ENCODE measurements at regions not wholly inside any gene's neighbourhood (a gene's known extent, or its start where the extent isn't known, plus 50 kb on each side); places are given as distances from the start of the nearest gene placed in this dataset.
"Not testable (repeated sequence)": the region's sequence is repeated elsewhere in the genome, so short reads cannot be mapped to it uniquely, and the experiment has no call there.

DNA sequence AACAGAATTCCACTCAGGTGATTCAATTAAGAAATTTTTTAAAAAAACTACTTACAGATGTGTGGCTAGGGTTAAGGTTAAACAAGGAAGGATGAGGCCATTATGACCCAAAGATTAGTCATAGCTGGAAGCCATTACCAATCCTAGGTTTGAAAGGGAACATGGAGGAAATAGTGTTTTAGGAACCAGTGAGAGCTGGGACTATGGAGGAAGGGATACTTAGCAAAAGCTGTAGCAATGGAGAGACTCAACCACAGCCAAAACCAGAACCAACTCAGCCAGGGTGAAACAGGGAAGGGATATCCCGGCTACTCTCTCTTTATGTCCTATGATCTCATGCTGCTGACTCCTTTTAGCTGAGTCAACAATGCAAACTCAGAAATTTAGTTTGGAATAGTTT is 148.6 kb upstream of the CNKSR2 start:
- Histone ChIP-seq H3K36me3 (ENCODE audit: control insufficient read depth, insufficient read depth, low read length) (no peaks in the 10 kb centered on the region), H2AK5ac (ENCODE audit: low read length) (no peak overlapping the region), H3K4me2 (ENCODE audit: low read length) (no peak overlapping the region), H3K4me1 (ENCODE audit: control insufficient read depth, low read depth, low read length) (no peaks in the 10 kb centered on the region), H2BK15ac (replicated peaks; ENCODE audit: low read depth) (no peak overlapping the region), H3K27ac (ENCODE audit: low read depth, low read length) (no peak overlapping the region), H3K23ac (ENCODE audit: low read length) (no peak overlapping the region), H3K79me1 (ENCODE audit: low read length) (no peaks in the 10 kb centered on the region), H3K79me2 (ENCODE audit: control insufficient read depth, insufficient read depth, low read length) (no peaks in the 10 kb centered on the region), H3K4ac (ENCODE audit: low read depth, low read length) (no peak overlapping the region), H3K56ac (ENCODE audit: low read length) (no peak overlapping the region), H4K8ac (ENCODE audit: low read depth, low read length) (no peak overlapping the region), H3K18ac (ENCODE audit: low read length) (no peak overlapping the region), H3K9ac (ENCODE audit: low read length) (no peak overlapping the region), H4K5ac (ENCODE audit: low read length) (no peak overlapping the region), H3K27me3 (ENCODE audit: insufficient read depth, low read length, poor library complexity) (no peaks in the 10 kb centered on the region), H2BK120ac (ENCODE audit: low read depth, low read length) (no peak overlapping the region), H2BK5ac (ENCODE audit: low read length) (no peak overlapping the region), H3K4me3 (ENCODE audit: low read length) (no peak overlapping the region)
- whole genome bisulfite sequencing (ENCODE audit: extremely low coverage, insufficient coverage, low lambda C conversion rate): no CpG with 5 or more reads among the region's 1 CpG
- no peak for DNase-seq

DNA sequence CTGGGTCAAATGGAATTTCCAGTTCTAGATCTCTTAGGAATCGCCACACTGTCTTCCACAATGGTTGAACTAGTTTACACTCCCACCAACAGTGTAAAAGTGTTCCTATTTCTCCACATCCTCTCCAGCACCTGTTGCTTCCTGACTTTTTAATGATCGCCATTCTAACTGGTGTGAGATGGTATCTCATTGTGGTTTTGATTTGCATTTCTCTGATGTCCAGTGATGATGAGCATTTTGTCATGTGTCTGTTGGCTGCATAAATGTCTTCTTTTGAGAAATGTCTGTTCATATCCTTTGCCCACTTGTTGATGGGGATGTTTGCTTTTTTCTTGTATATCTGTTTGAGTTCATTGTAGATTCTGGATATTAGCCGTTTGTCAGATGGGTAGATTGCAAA is 145.2 kb upstream of the CNKSR2 start:
- not testable (repeated sequence) for H2AK5ac ChIP-seq (ENCODE audit: low read length); H2BK5ac ChIP-seq (ENCODE audit: low read length); H3K36me3 ChIP-seq (ENCODE audit: control insufficient read depth, insufficient read depth, low read length); H3K4ac ChIP-seq (ENCODE audit: low read depth, low read length); H3K27me3 ChIP-seq (ENCODE audit: insufficient read depth, low read length, poor library complexity); H3K56ac ChIP-seq (ENCODE audit: low read length); DNase-seq; H4K5ac ChIP-seq (ENCODE audit: low read length); H3K4me1 ChIP-seq (ENCODE audit: control insufficient read depth, low read depth, low read length); H2BK15ac ChIP-seq (replicated peaks; ENCODE audit: low read depth); H2BK120ac ChIP-seq (ENCODE audit: low read depth, low read length); H4K8ac ChIP-seq (ENCODE audit: low read depth, low read length); H3K18ac ChIP-seq (ENCODE audit: low read length); H3K79me1 ChIP-seq (ENCODE audit: low read length); H3K4me3 ChIP-seq (ENCODE audit: low read length); H3K4me2 ChIP-seq (ENCODE audit: low read length); H3K79me2 ChIP-seq (ENCODE audit: control insufficient read depth, insufficient read depth, low read length); H3K27ac ChIP-seq (ENCODE audit: low read depth, low read length); H3K23ac ChIP-seq (ENCODE audit: low read length); H3K9ac ChIP-seq (ENCODE audit: low read length)
- WGBS (ENCODE audit: extremely low coverage, insufficient coverage, low lambda C conversion rate): no CpG with 5 or more reads among the region's 3 CpGs

DNA sequence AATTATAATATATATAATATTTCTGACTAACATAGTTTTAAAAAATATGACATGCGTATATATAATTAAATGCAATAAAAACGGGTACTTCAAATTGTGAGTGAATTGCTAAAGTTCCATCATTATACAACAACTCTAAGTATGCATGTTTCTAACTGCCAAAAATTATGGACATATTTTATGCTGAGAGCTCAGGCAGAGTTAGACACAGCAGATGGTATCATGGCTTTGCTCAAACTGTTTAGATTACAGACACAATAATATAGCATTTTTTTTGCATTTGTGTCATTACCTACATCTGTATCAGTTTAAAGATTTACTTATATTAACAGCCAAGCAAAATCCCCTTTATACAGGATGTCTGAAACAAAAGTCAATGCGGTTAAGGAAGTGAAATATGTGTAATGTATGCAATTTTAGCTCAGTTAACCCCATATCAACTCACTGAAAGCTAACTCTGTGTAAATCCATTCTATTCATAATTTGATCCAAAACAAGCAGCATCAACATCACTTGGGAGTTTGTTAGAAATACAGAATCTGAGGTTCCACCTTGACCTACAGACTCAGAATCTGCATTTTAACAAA is 119.1 kb upstream of the CNKSR2 start:
- Histone ChIP-seq H3K36me3 (ENCODE audit: control insufficient read depth, insufficient read depth, low read length) (no peaks in the 10 kb centered on the region), H3K23ac (ENCODE audit: low read length) (no peak overlapping the region), H3K4me1 (ENCODE audit: control insufficient read depth, low read depth, low read length) (no peaks in the 10 kb centered on the region), H2AK5ac (ENCODE audit: low read length) (no peak overlapping the region), H2BK120ac (ENCODE audit: low read depth, low read length) (no peak overlapping the region), H3K27ac (ENCODE audit: low read depth, low read length) (no peak overlapping the region), H3K4me2 (ENCODE audit: low read length) (no peak overlapping the region), H4K5ac (ENCODE audit: low read length) (no peak overlapping the region), H3K4ac (ENCODE audit: low read depth, low read length) (no peak overlapping the region), H2BK15ac (replicated peaks; ENCODE audit: low read depth) (no peak overlapping the region), H3K56ac (ENCODE audit: low read length) (no peak overlapping the region), H3K79me1 (ENCODE audit: low read length) (no peaks in the 10 kb centered on the region), H3K9ac (ENCODE audit: low read length) (no peak overlapping the region), H2BK5ac (ENCODE audit: low read length) (no peak overlapping the region), H3K4me3 (ENCODE audit: low read length) (no peak overlapping the region), H4K8ac (ENCODE audit: low read depth, low read length) (no peak overlapping the region), H3K18ac (ENCODE audit: low read length) (no peak overlapping the region), H3K79me2 (ENCODE audit: control insufficient read depth, insufficient read depth, low read length) (no peaks in the 10 kb centered on the region), H3K27me3 (ENCODE audit: insufficient read depth, low read length, poor library complexity) (no peaks in the 10 kb centered on the region)
- DNase-seq: no peak
- WGBS (ENCODE audit: extremely low coverage, insufficient coverage, low lambda C conversion rate): no CpG with 5 or more reads among the region's 3 CpGs

DNA sequence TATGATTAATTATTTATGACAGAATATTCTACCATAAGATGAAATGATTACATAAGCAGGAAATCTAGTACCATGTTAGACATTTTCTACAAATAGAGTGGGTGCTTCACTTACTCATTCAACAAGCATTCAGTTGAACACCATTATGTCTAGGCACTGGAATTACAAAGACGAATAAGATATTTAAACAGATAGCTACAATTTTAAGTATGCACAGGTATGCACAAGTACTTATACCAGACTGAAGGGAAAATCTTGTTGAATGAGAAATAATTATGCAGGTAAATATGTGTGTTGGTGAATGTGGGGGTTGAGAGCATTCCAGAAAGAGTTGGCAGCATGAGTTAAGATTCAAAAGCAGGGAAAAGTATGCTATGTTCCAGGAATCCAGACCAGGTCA is 107.3 kb upstream of the CNKSR2 start:
- no peak overlapping the region for H3K4ac ChIP-seq (ENCODE audit: low read depth, low read length)
- H3K4me3 ChIP-seq (ENCODE audit: low read length): no peak overlapping the region
- no CpG with 5 or more reads among the region's 1 CpG for WGBS (ENCODE audit: extremely low coverage, insufficient coverage, low lambda C conversion rate)
- DNase-seq: no peak
- H3K36me3 ChIP-seq (ENCODE audit: control insufficient read depth, insufficient read depth, low read length): no peaks in the 10 kb centered on the region
- H3K18ac ChIP-seq (ENCODE audit: low read length): no peak overlapping the region
- H3K9ac ChIP-seq (ENCODE audit: low read length): no peak overlapping the region
- H3K79me1 ChIP-seq (ENCODE audit: low read length): no peaks in the 10 kb centered on the region
- H4K8ac ChIP-seq (ENCODE audit: low read depth, low read length): no peak overlapping the region
- no peak overlapping the region for H3K27ac ChIP-seq (ENCODE audit: low read depth, low read length)
- no peaks in the 10 kb centered on the region for H3K4me1 ChIP-seq (ENCODE audit: control insufficient read depth, low read depth, low read length)
- no peak overlapping the region for H2BK15ac ChIP-seq (replicated peaks; ENCODE audit: low read depth)
- H4K5ac ChIP-seq (ENCODE audit: low read length): no peak overlapping the region
- no peak overlapping the region for H2BK120ac ChIP-seq (ENCODE audit: low read depth, low read length)
- no peaks in the 10 kb centered on the region for H3K79me2 ChIP-seq (ENCODE audit: control insufficient read depth, insufficient read depth, low read length)
- no peak overlapping the region for H3K23ac ChIP-seq (ENCODE audit: low read length)
- no peaks in the 10 kb centered on the region for H3K27me3 ChIP-seq (ENCODE audit: insufficient read depth, low read length, poor library complexity)
- no peak overlapping the region for H3K4me2 ChIP-seq (ENCODE audit: low read length)
- no peak overlapping the region for H3K56ac ChIP-seq (ENCODE audit: low read length)
- H2AK5ac ChIP-seq (ENCODE audit: low read length): no peak overlapping the region
- H2BK5ac ChIP-seq (ENCODE audit: low read length): no peak overlapping the region

DNA sequence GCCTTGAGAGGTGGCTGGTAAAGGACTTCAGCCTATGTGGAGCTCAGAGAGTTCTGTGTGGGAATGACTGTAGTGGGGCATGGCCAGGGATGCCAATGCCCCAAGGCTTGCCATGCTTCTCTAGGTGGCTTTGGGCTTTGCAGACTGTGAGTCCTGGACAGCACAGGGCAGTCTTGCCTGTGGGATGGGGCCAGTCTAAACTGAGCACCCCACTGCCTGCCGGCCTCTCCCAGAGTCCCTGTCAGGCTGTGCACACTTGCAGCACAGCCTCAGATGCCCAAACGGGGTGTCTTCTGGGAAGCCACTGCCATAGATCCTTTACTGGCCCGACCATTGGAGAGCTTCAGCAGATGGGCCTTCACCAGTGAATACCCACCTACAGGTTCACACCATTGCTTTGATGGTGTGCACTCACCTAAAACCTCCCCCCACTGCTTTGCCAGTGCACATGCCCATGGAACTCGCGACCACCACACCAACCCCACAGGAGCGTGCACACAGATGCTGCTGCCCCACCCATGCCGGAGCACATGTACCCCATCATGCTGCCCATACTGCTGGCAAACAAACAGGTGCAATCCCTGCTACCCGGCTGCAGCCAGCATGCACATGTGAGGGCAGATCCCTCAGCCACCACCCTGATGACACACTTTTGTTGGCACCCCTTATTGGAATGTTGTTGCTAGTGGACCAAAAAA is 97.3 kb upstream of the CNKSR2 start:
- no peak overlapping the region for H4K5ac ChIP-seq (ENCODE audit: low read length)
- no peak overlapping the region for H2BK120ac ChIP-seq (ENCODE audit: low read depth, low read length)
- no peak overlapping the region for H4K8ac ChIP-seq (ENCODE audit: low read depth, low read length)
- DNase-seq: no peak
- no peaks in the 10 kb centered on the region for H3K79me1 ChIP-seq (ENCODE audit: low read length)
- H3K36me3 ChIP-seq (ENCODE audit: control insufficient read depth, insufficient read depth, low read length): no peaks in the 10 kb centered on the region
- H3K27me3 ChIP-seq (ENCODE audit: insufficient read depth, low read length, poor library complexity): no peaks in the 10 kb centered on the region
- no peak overlapping the region for H3K56ac ChIP-seq (ENCODE audit: low read length)
- no peaks in the 10 kb centered on the region for H3K4me1 ChIP-seq (ENCODE audit: control insufficient read depth, low read depth, low read length)
- H2BK15ac ChIP-seq (replicated peaks; ENCODE audit: low read depth): no peak overlapping the region
- no peaks in the 10 kb centered on the region for H3K79me2 ChIP-seq (ENCODE audit: control insufficient read depth, insufficient read depth, low read length)
- no peak overlapping the region for H3K9ac ChIP-seq (ENCODE audit: low read length)
- H3K18ac ChIP-seq (ENCODE audit: low read length): no peak overlapping the region
- no CpG with 5 or more reads among the region's 8 CpGs for WGBS (ENCODE audit: extremely low coverage, insufficient coverage, low lambda C conversion rate)
- H3K4me3 ChIP-seq (ENCODE audit: low read length): no peak overlapping the region
- H2BK5ac ChIP-seq (ENCODE audit: low read length): no peak overlapping the region
- H3K4me2 ChIP-seq (ENCODE audit: low read length): no peak overlapping the region
- no peak overlapping the region for H2AK5ac ChIP-seq (ENCODE audit: low read length)
- no peak overlapping the region for H3K4ac ChIP-seq (ENCODE audit: low read depth, low read length)
- no peak overlapping the region for H3K23ac ChIP-seq (ENCODE audit: low read length)
- no peak overlapping the region for H3K27ac ChIP-seq (ENCODE audit: low read depth, low read length)

DNA sequence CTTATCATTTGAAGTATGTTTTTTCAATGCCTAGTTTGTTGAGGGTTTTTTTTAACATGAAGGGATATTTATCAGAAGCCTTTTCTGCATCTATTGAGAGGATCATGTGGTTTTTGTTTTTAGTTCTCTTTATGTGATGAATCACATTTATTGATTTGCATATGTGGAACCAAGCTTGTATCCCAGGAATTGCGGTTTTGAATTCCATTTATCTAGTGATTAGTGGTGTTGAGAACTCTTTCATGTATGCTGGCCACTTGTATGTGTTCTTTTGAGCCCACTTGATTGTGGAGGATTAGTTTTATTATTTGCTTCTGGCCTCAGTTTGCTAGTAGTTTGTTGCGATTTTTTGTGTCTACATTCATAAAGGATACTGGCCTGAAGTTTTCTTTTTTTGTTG is 85.0 kb upstream of the CNKSR2 start:
- DNase-seq: no peak
- no peak overlapping the region for H2BK5ac ChIP-seq (ENCODE audit: low read length)
- H3K4ac ChIP-seq (ENCODE audit: low read depth, low read length): no peak overlapping the region
- no peaks in the 10 kb centered on the region for H3K79me2 ChIP-seq (ENCODE audit: control insufficient read depth, insufficient read depth, low read length)
- H3K56ac ChIP-seq (ENCODE audit: low read length): no peak overlapping the region
- WGBS (ENCODE audit: extremely low coverage, insufficient coverage, low lambda C conversion rate): no CpG with 5 or more reads among the region's 2 CpGs
- H3K4me2 ChIP-seq (ENCODE audit: low read length): no peak overlapping the region
- no peak overlapping the region for H2AK5ac ChIP-seq (ENCODE audit: low read length)
- no peak overlapping the region for H2BK120ac ChIP-seq (ENCODE audit: low read depth, low read length)
- H3K4me3 ChIP-seq (ENCODE audit: low read length): no peak overlapping the region
- no peak overlapping the region for H3K27ac ChIP-seq (ENCODE audit: low read depth, low read length)
- no peak overlapping the region for H3K18ac ChIP-seq (ENCODE audit: low read length)
- no peaks in the 10 kb centered on the region for H3K4me1 ChIP-seq (ENCODE audit: control insufficient read depth, low read depth, low read length)
- no peaks in the 10 kb centered on the region for H3K27me3 ChIP-seq (ENCODE audit: insufficient read depth, low read length, poor library complexity)
- H3K23ac ChIP-seq (ENCODE audit: low read length): no peak overlapping the region
- H2BK15ac ChIP-seq (replicated peaks; ENCODE audit: low read depth): no peak overlapping the region
- H3K9ac ChIP-seq (ENCODE audit: low read length): no peak overlapping the region
- no peak overlapping the region for H4K5ac ChIP-seq (ENCODE audit: low read length)
- H3K79me1 ChIP-seq (ENCODE audit: low read length): no peaks in the 10 kb centered on the region
- H4K8ac ChIP-seq (ENCODE audit: low read depth, low read length): no peak overlapping the region
- no peaks in the 10 kb centered on the region for H3K36me3 ChIP-seq (ENCODE audit: control insufficient read depth, insufficient read depth, low read length)
